Ovary (tissue), 7 donors: ENCODE measurements at regions not wholly inside any gene's neighbourhood (a gene's known extent, or its start where the extent isn't known, plus 50 kb on each side); places are given as distances from the start of the nearest gene placed in this dataset.

Source experiments
- DNase-seq, 5 donors: peaks; one replicate each; pipeline ENCODE4 v3.0.0-alpha.2; 2019 to 2020
- H3K27ac ChIP-seq, 2 donors: fragments of 200-600 bp; one replicate each; pipeline versions ENCODE4 v1.5.1 to v1.8.0; 2019 to 2022
- H3K27me3 ChIP-seq: fragments of 200-600 bp; one replicate; pipeline ENCODE4 v1.8.0; 2022
- H3K36me3 ChIP-seq: fragments of 200-600 bp; sonication (generic); one replicate; pipeline ENCODE4 v1.5.1; 2019
- H3K4me1 ChIP-seq: one replicate; pipeline ENCODE4 v1.8.1; 2013; ENCODE audit warnings: mild to moderate bottlenecking, moderate library complexity; ENCODE audit not compliant: insufficient read depth
- H3K4me3 ChIP-seq: fragments of 200-600 bp; sonication (generic); one replicate; pipeline ENCODE4 v1.5.1; 2017
- H3K9me3 ChIP-seq, 2 donors: fragments of 200-600 bp in 1 of 2; sonication (generic) in 1 of 2; one replicate each; pipeline versions ENCODE4 v1.5.1 to v1.8.1; 2013 to 2019; ENCODE audit warnings: mild to moderate bottlenecking in 1 of 2, moderate library complexity in 1 of 2
- EP300 ChIP-seq: sonication (generic); formaldehyde crosslinking; IDR thresholded peaks from one replicate; pipeline ENCODE4 v1.6.1; 2017; ENCODE audit warnings: antibody characterized with exemption
- POLR2A ChIP-seq: fragments of 450-650 bp; IDR thresholded peaks from one replicate; pipeline ENCODE4 v1.6.1; 2017; ENCODE audit warnings: antibody characterized with exemption, mild to moderate bottlenecking, moderate library complexity
- WGBS, 3 donors: extraction: QIAGEN DNeasy Blood & Tissue Kit in 1 of 3; methylation state at CpG; one replicate each; pipeline versions ENCODE4 v1.1.5 to v1.1.7; 2013 to 2017; 5-methylcytosine and 5-hydroxymethylcytosine counted together
- intact Hi-C, 4 donors: fragments of 100-400 bp; cut with DNase I; formaldehyde crosslinking; loops; one replicate each; pipeline versions ENCODE4 v1.11.0 to v1.15.1; 2022 to 2023
- TF ChIP-seq, protein P1 (sequence below), 3 donors: fragments of 450-650 bp in 2 of 3; fragments of 200-600 bp in 1 of 3; IDR thresholded peaks; one replicate each; pipeline versions ENCODE4 v1.5.1 to v1.8.0; 2016 to 2022; ENCODE audit warnings: antibody characterized with exemption in 3 of 3, mild to moderate bottlenecking in 1 of 3
- donor health status: DM: no; HTN: no; CAD: no; lungs with moderate emphysema.
- donor health status: DM: no; HTN: no; CAD: no.
- donor health status: Bipolar disorder and iron deficiency.
- donor health status: DM: no; HTN: no; CAD: no.
- donor health status: DM: yes; HTN: yes; CAD: no.

DNA sequence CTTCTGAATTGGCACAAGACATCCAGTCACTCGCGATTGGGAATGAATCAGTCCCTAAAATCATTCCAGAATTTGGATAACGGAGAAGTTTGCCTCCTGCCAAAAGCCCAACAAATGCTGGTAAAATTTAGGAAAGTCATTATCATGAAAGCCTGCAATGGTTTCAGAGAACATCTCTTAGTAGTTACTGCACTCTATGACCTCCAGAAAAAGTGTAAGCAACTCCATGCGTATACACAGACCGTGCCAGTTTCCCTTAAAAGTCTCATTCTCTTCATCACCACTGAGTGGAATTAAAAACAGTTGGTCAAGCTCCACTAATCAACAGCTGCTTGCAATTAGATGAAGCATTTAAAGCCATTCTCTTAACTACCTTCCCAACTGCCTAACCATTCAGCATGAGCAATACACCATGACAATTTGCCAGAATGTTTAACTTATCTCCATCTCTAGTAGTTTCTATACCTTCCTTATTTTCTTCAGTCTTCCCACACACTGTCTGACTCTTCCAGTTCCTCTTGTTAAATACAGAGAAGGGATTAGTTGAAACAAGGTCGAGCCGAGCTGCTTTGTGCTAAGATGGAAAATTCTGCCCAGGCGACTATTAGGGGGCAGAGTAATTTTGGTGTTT lies 183.6 kb upstream of the PRDM1 start:
- peak overlapping the region in 1 of 2 donors; percentile 54 for H3K27ac ChIP-seq
- 30 to 37% (median 32%) methylated on average over 8 of the region's 8 CpGs for WGBS, 3 donors
- H3K27me3 ChIP-seq = no peaks in the 10 kb centered on the region
- intact Hi-C loops = loop anchor here in 1 of 4 donors (10.0 kb wide), 1 partner anchor 98 kb away; no protein-coding TSS in a partner anchor
- no peak overlapping the region for H3K4me3 ChIP-seq
- no peak for DNase-seq
- H3K4me1 ChIP-seq = peaks cover 13% of the 10 kb centered on the region
- no peaks in the 10 kb centered on the region for H3K36me3 ChIP-seq
- TF ChIP-seq, protein P1, sequence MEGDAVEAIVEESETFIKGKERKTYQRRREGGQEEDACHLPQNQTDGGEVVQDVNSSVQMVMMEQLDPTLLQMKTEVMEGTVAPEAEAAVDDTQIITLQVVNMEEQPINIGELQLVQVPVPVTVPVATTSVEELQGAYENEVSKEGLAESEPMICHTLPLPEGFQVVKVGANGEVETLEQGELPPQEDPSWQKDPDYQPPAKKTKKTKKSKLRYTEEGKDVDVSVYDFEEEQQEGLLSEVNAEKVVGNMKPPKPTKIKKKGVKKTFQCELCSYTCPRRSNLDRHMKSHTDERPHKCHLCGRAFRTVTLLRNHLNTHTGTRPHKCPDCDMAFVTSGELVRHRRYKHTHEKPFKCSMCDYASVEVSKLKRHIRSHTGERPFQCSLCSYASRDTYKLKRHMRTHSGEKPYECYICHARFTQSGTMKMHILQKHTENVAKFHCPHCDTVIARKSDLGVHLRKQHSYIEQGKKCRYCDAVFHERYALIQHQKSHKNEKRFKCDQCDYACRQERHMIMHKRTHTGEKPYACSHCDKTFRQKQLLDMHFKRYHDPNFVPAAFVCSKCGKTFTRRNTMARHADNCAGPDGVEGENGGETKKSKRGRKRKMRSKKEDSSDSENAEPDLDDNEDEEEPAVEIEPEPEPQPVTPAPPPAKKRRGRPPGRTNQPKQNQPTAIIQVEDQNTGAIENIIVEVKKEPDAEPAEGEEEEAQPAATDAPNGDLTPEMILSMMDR (IDR thresholded peaks at IDR 0.05) = no peak
- no peak for TF ChIP-seq POLR2A
- H3K9me3 ChIP-seq = no peaks in the 10 kb centered on the region

DNA sequence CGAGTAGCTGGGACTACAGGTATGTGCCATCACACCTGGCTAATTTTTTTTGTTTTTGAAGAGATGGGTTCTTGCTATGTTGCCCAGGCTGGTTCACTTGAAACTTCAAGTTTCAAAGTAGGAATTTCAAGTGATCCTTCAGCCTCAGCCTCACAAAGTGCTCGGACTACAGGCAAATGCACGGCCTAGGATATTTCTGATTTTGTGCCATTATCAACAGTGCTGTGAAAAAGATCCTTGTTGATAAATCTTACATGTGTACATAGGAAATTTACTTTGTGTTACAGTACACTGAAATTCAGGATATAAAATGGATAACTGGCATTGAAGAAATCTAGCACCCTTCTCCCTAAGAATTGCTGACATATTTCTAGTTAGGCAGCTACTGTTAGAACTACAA lies 184.6 kb upstream of the PRDM1 start:
- no peak overlapping the region for H3K27ac ChIP-seq
- no peak for DNase-seq
- peaks cover 13% of the 10 kb centered on the region for H3K4me1 ChIP-seq
- H3K9me3 ChIP-seq = no peaks in the 10 kb centered on the region
- no peaks in the 10 kb centered on the region for H3K27me3 ChIP-seq
- no peak overlapping the region for H3K4me3 ChIP-seq
- TF ChIP-seq, protein P1 (IDR thresholded peaks at IDR 0.05) = no peak
- TF ChIP-seq EP300 = no peak
- TF ChIP-seq POLR2A = no peak
- no peaks in the 10 kb centered on the region for H3K36me3 ChIP-seq
- intact Hi-C loops = loop anchor here in 1 of 4 donors (10.0 kb wide), 1 partner anchor 97 kb away; no protein-coding TSS in a partner anchor
- whole genome bisulfite sequencing, 3 donors = 94 to 98% (median 94%) methylated on average over 3 of the region's 3 CpGs

DNA sequence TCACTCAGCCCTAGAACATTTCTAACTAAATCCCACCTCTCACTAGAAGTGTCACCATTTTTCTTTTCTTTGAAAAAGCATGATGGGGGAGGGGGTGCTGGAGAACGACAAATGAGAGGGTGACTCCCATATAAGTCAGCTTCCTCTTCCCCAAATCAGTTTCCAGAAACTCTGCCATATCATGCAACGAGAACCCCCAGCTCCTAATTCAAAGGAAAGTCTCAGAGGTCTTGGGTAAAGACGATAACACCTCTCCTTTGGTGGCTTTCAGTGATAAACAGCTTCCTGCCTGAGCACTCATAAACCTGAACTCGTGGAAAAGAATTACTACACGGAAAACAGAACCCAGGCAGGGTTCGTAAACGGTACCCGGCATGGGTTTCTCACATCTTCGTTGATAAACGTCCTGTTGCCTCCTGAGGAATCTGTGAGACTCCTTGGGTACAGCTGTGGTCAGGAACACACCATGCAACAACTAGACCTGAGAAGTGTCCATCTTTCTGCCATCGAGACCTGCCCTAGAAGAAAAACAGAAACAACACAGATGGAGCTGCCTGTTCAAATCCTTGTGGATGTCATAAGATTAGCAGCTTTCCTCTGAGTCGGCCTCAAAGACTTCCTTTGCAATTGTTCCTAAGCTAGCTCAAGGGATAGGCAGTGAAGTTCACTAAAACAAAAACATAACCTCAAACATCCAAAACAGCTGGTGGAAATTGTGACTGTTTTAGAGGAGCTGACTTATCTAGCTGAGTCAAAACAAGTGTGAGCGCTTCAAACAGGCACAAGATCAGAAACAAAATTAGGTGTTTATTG lies 185.8 kb upstream of the PRDM1 start:
- Histone ChIP-seq H3K4me3 (no peak overlapping the region), H3K4me1 (peaks cover 14% of the 10 kb centered on the region), H3K9me3 (no peaks in the 10 kb centered on the region), H3K27me3 (no peaks in the 10 kb centered on the region), H3K36me3 (no peaks in the 10 kb centered on the region), H3K27ac (peak overlapping the region in 1 of 2 donors; percentile 57)
- DNase-seq = no peak
- 26 to 55% (median 26%) methylated on average over 13 of the region's 13 CpGs for WGBS, 3 donors
- intact Hi-C loops = loop anchor here in 1 of 4 donors (10.0 kb wide), 1 partner anchor 96 kb away; no protein-coding TSS in a partner anchor
- TF ChIP-seq POLR2A (no peak), EP300 (no peak)
- TF ChIP-seq, protein P1 (IDR thresholded peaks at IDR 0.05) = no peak

DNA sequence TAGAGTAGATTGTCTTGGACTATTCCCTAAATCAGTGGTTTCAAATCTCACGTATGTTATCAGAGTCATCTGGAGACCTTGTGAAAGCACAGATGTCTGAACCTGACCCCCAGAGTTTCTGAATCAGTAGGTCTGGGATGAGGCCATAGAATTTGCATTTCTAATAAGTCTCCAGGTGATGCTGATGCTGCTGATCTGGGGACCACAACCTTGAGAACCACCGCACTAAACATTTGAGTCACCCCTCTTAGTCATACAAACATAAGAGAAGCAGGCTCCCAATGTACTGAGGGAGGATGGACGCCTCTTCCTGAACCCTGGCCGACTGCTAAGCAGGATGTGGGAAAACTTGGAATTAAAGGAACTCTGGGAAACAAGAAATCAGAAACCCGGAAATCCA lies 187.8 kb upstream of the PRDM1 start:
- no peaks in the 10 kb centered on the region for H3K9me3 ChIP-seq
- intact Hi-C loops = no loop called here
- H3K4me3 ChIP-seq = no peak overlapping the region
- H3K27ac ChIP-seq = no peak overlapping the region
- TF ChIP-seq POLR2A (no peak), EP300 (no peak)
- TF ChIP-seq, protein P1 (IDR thresholded peaks at IDR 0.05) = no peak
- WGBS, 3 donors = 65 to 76% (median 68%) methylated on average over 5 of the region's 5 CpGs
- no peak for DNase-seq
- H3K36me3 ChIP-seq = no peaks in the 10 kb centered on the region
- H3K4me1 ChIP-seq = peaks cover 13% of the 10 kb centered on the region
- H3K27me3 ChIP-seq = no peaks in the 10 kb centered on the region
